ENCODE measurements at regions not wholly inside any gene's neighbourhood (a gene's known extent, or its start where the extent isn't known, plus 50 kb on each side); places are given as distances from the start of the nearest gene placed in this dataset.

GRCh38 chr13:74620308-74620707 is 486.1 kb upstream of the KLF12 start:
- 41% methylated on average over 4 of the region's 4 CpGs for WGBS (ENCODE audit: insufficient coverage, insufficient replicate concordance, low lambda C conversion rate, missing lambda C conversion rate)
- H3K36me3 ChIP-seq (ENCODE audit: control insufficient read depth in 2 of 2, insufficient read depth in 2 of 2, low read length in 1 of 2) = no peaks in the 10 kb centered on the region
- POLR2A ChIA-PET = no interaction called here
- in situ Hi-C loops (cut with MboI) = no loop called here
- H3K79me2 ChIP-seq (ENCODE audit: control insufficient read depth, insufficient read depth, low read length) = no peaks in the 10 kb centered on the region
- CTCF ChIA-PET = no interaction called here
- H3K4me2 ChIP-seq (ENCODE audit: control insufficient read depth, insufficient read depth) = no peak overlapping the region
- H3K4me1 ChIP-seq (ENCODE audit: control insufficient read depth, insufficient read depth, low read length) = no peaks in the 10 kb centered on the region
- H3K9ac ChIP-seq (ENCODE audit: control insufficient read depth, insufficient read depth, low read length) = no peak overlapping the region
- no peak for FAIRE-seq
- RAD21 ChIA-PET (ENCODE audit: unreplicated experiment) = no interaction called here
- no peaks in the 10 kb centered on the region for H4K20me1 ChIP-seq (ENCODE audit: control insufficient read depth, insufficient read depth)
- H2AFZ ChIP-seq (ENCODE audit: control insufficient read depth, low read depth, low read length) = no peak overlapping the region
- no peak for DNase-seq (ENCODE audit: low read depth, low spot score)
- SMC1A ChIA-PET (ENCODE audit: uncharacterized antibody, unreplicated experiment) = no interaction called here
- ATAC-seq = no peak
- intact Hi-C loops (cut with micrococcal nuclease; ENCODE audit: unreplicated experiment) = no loop called here
- no TSS peak for BruUV-seq (replicated peaks)
- no peak overlapping the region for H3K27ac ChIP-seq (ENCODE audit: control insufficient read depth, insufficient read depth)
- H3K4me3 ChIP-seq = no peak overlapping the region
- no peaks in the 10 kb centered on the region for H3K27me3 ChIP-seq (replicated peaks in 1 of 2; ENCODE audit: control insufficient read depth in 2 of 2, insufficient read depth in 2 of 2, low read length in 1 of 2)
- H3K9me3 ChIP-seq (replicated peaks; ENCODE audit: control insufficient read depth, insufficient read depth, low read length) = no peaks in the 10 kb centered on the region
- TF ChIP-seq NFXL1 (IDR thresholded peaks at IDR 0.05; ENCODE audit: borderline replicate concordance) = no peak
- TF ChIP-seq, protein P1, sequence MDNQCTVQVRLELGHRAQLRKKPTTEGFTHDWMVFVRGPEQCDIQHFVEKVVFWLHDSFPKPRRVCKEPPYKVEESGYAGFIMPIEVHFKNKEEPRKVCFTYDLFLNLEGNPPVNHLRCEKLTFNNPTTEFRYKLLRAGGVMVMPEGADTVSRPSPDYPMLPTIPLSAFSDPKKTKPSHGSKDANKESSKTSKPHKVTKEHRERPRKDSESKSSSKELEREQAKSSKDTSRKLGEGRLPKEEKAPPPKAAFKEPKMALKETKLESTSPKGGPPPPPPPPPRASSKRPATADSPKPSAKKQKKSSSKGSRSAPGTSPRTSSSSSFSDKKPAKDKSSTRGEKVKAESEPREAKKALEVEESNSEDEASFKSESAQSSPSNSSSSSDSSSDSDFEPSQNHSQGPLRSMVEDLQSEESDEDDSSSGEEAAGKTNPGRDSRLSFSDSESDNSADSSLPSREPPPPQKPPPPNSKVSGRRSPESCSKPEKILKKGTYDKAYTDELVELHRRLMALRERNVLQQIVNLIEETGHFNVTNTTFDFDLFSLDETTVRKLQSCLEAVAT (IDR thresholded peaks at IDR 0.05) = no peak
- TF ChIP-seq NRF1 (conservative IDR thresholded peaks at IDR 0.05; ENCODE audit: low read depth, low read length) = no peak
- no peak for TF ChIP-seq ZBTB40 (IDR thresholded peaks at IDR 0.05; ENCODE audit: borderline replicate concordance)
- no peak for TF ChIP-seq MYC (IDR thresholded peaks at IDR 0.05; ENCODE audit: insufficient read depth, insufficient read length, insufficient replicate concordance, low read length, severe bottlenecking)
- no peak for TF ChIP-seq CUX1 (IDR thresholded peaks at IDR 0.05; ENCODE audit: insufficient replicate concordance, low read depth, low read length)
- no peak for TF ChIP-seq MTA3 (IDR thresholded peaks at IDR 0.05; ENCODE audit: borderline replicate concordance, low read length)
- TF ChIP-seq, protein P2, sequence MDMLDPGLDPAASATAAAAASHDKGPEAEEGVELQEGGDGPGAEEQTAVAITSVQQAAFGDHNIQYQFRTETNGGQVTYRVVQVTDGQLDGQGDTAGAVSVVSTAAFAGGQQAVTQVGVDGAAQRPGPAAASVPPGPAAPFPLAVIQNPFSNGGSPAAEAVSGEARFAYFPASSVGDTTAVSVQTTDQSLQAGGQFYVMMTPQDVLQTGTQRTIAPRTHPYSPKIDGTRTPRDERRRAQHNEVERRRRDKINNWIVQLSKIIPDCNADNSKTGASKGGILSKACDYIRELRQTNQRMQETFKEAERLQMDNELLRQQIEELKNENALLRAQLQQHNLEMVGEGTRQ (IDR thresholded peaks at IDR 0.05; ENCODE audit: borderline replicate concordance, low read depth, low read length) = no peak
- no peak for TF ChIP-seq NFYB (IDR thresholded peaks at IDR 0.05; ENCODE audit: insufficient read depth, low read depth, low read length)
- TF ChIP-seq ZNF274 (IDR thresholded peaks at IDR 0.05; ENCODE audit: insufficient read depth, insufficient read length) = no peak
- no peak for TF ChIP-seq RFX5 (IDR thresholded peaks at IDR 0.05; ENCODE audit: low read depth, low read length)
